ENCODE measurements at regions not wholly inside any gene's neighbourhood (a gene's known extent, or its start where the extent isn't known, plus 50 kb on each side); places are given as distances from the start of the nearest gene placed in this dataset.

DNA sequence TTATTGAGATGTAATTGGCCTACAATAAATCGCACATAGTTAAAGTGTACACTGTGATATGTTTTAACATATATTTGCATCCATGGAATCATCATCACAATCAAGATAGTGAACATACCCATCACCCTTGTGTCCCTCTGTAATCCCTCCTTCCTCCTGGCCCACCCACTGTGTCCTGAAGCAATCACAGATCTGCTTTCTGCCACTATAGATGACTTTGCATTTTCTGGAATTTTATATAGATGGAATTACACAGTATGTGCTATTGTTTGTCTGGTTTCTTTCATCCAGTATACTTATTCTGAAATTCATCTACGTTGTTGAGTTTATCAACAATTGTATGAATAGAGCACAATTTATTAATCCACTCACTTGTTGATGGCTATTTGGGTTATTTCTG is 181.3 kb downstream of the SNX10 start:
- no peaks in the 10 kb centered on the region for H3K9me3 ChIP-seq (ENCODE audit: insufficient read depth, low read depth, low read length)
- H3K36me3 ChIP-seq (ENCODE audit: insufficient read depth, low read length), result no peaks in the 10 kb centered on the region
- no peak overlapping the region for H2AFZ ChIP-seq (ENCODE audit: low read length)
- no peaks in the 10 kb centered on the region for H3K4me1 ChIP-seq (ENCODE audit: insufficient read depth, low read length, poor library complexity, severe bottlenecking)
- no peak for TF ChIP-seq EZH2phosphoT487 (IDR thresholded peaks at IDR 0.05; ENCODE audit: borderline replicate concordance)
- TF ChIP-seq, protein P1, sequence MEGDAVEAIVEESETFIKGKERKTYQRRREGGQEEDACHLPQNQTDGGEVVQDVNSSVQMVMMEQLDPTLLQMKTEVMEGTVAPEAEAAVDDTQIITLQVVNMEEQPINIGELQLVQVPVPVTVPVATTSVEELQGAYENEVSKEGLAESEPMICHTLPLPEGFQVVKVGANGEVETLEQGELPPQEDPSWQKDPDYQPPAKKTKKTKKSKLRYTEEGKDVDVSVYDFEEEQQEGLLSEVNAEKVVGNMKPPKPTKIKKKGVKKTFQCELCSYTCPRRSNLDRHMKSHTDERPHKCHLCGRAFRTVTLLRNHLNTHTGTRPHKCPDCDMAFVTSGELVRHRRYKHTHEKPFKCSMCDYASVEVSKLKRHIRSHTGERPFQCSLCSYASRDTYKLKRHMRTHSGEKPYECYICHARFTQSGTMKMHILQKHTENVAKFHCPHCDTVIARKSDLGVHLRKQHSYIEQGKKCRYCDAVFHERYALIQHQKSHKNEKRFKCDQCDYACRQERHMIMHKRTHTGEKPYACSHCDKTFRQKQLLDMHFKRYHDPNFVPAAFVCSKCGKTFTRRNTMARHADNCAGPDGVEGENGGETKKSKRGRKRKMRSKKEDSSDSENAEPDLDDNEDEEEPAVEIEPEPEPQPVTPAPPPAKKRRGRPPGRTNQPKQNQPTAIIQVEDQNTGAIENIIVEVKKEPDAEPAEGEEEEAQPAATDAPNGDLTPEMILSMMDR (conservative IDR thresholded peaks at IDR 0.05; ENCODE audit: low read length), result no peak
- no peaks in the 10 kb centered on the region for H3F3A ChIP-seq (ENCODE audit: low read depth)
- no peaks in the 10 kb centered on the region for H3K9me2 ChIP-seq (replicated peaks; ENCODE audit: low read depth, low read length)
- no peak overlapping the region for H3K9ac ChIP-seq (ENCODE audit: low read depth, low read length, poor library complexity, severe bottlenecking)
- H3K4me2 ChIP-seq (ENCODE audit: low read depth, low read length, poor library complexity, severe bottlenecking), result no peak overlapping the region
- H4K20me1 ChIP-seq (ENCODE audit: insufficient read depth, low read length, poor library complexity, severe bottlenecking), result no peaks in the 10 kb centered on the region
- no peaks in the 10 kb centered on the region for H3K79me2 ChIP-seq (ENCODE audit: insufficient read depth, low read length)
- H3K27me3 ChIP-seq (ENCODE audit: insufficient read depth, low read length, poor library complexity, severe bottlenecking), result no peaks in the 10 kb centered on the region
- no peak overlapping the region for H3K4me3 ChIP-seq (ENCODE audit: low read length, poor library complexity, severe bottlenecking)

DNA sequence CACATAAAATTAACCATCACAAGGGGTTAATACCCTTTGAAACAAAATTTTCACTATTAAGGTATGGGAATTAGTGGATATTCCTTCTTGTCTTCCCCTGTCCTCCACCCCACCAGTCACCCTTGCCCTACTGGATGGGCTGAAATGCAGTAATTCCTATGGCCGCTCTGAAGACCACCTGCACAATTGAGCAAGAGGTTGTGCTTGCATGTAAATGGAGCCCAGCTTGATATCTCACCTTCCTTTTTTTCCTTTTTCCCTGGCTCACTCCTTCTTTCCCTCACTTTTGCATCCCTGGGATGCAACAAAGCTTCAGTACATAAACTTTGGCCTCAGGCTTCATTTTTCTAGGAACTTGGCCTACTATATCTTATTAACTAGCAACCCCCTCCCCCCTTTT is 184.6 kb downstream of the SNX10 start:
- Histone ChIP-seq H2AFZ (ENCODE audit: low read length) (no peak overlapping the region), H4K20me1 (ENCODE audit: insufficient read depth, low read length, poor library complexity, severe bottlenecking) (no peaks in the 10 kb centered on the region), H3K4me2 (ENCODE audit: low read depth, low read length, poor library complexity, severe bottlenecking) (no peak overlapping the region), H3F3A (ENCODE audit: low read depth) (no peaks in the 10 kb centered on the region), H3K4me3 (ENCODE audit: low read length, poor library complexity, severe bottlenecking) (no peak overlapping the region), H3K4me1 (ENCODE audit: insufficient read depth, low read length, poor library complexity, severe bottlenecking) (no peaks in the 10 kb centered on the region), H3K79me2 (ENCODE audit: insufficient read depth, low read length) (no peaks in the 10 kb centered on the region), H3K9me3 (ENCODE audit: insufficient read depth, low read depth, low read length) (no peaks in the 10 kb centered on the region), H3K9me2 (replicated peaks; ENCODE audit: low read depth, low read length) (no peaks in the 10 kb centered on the region), H3K27me3 (ENCODE audit: insufficient read depth, low read length, poor library complexity, severe bottlenecking) (no peaks in the 10 kb centered on the region), H3K9ac (ENCODE audit: low read depth, low read length, poor library complexity, severe bottlenecking) (no peak overlapping the region), H3K36me3 (ENCODE audit: insufficient read depth, low read length) (no peaks in the 10 kb centered on the region)
- no peak for TF ChIP-seq EZH2phosphoT487 (IDR thresholded peaks at IDR 0.05; ENCODE audit: borderline replicate concordance)
- TF ChIP-seq, protein P1 (conservative IDR thresholded peaks at IDR 0.05; ENCODE audit: low read length), result no peak

DNA sequence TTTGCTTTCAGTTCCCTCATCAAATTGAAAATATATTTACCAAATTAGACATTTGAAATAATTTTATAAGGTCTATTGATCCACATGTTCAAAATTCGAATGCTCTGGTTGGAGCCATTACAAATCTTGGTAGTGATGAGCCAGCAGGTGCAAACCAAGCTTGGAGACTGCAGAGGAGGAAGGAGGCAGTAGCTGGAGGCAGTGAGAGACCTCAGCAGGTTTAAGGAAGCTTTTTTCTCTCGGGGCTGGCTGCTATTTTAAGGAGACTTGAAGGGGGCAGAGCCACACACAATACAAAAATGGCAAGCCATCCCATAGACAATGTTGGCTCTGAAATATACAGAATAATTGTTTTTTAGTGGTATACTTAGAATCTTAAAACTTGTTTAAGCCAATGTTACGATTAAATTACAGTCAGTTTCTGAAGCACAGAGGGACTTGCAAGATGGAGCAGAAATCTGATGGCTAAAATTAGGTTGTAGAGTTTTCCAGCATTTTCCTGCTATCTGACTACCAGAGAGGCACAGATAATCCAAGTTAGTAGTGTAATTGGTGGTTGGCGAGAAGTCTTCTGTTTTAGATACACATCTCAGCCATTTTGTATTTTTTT is 185.8 kb downstream of the SNX10 start:
- Histone ChIP-seq H3K9me3 (ENCODE audit: insufficient read depth, low read depth, low read length) (no peaks in the 10 kb centered on the region), H2AFZ (ENCODE audit: low read length) (no peak overlapping the region), H3K79me2 (ENCODE audit: insufficient read depth, low read length) (no peaks in the 10 kb centered on the region), H3K36me3 (ENCODE audit: insufficient read depth, low read length) (no peaks in the 10 kb centered on the region), H3K4me3 (ENCODE audit: low read length, poor library complexity, severe bottlenecking) (no peak overlapping the region), H3K4me2 (ENCODE audit: low read depth, low read length, poor library complexity, severe bottlenecking) (no peak overlapping the region), H3F3A (ENCODE audit: low read depth) (no peaks in the 10 kb centered on the region), H3K9me2 (replicated peaks; ENCODE audit: low read depth, low read length) (no peaks in the 10 kb centered on the region), H3K4me1 (ENCODE audit: insufficient read depth, low read length, poor library complexity, severe bottlenecking) (no peaks in the 10 kb centered on the region), H3K27me3 (ENCODE audit: insufficient read depth, low read length, poor library complexity, severe bottlenecking) (no peaks in the 10 kb centered on the region), H3K9ac (ENCODE audit: low read depth, low read length, poor library complexity, severe bottlenecking) (no peak overlapping the region), H4K20me1 (ENCODE audit: insufficient read depth, low read length, poor library complexity, severe bottlenecking) (no peaks in the 10 kb centered on the region)
- TF ChIP-seq, protein P1 (conservative IDR thresholded peaks at IDR 0.05; ENCODE audit: low read length), result no peak
- no peak for TF ChIP-seq EZH2phosphoT487 (IDR thresholded peaks at IDR 0.05; ENCODE audit: borderline replicate concordance)
